IPS-20b (cell line): ENCODE measurements at regions not wholly inside any gene's neighbourhood (a gene's known extent, or its start where the extent isn't known, plus 50 kb on each side); places are given as distances from the start of the nearest gene placed in this dataset.
"Not testable (repeated sequence)": the region's sequence is repeated elsewhere in the genome, so short reads cannot be mapped to it uniquely, and the experiment has no call there.

ENCODE experiments used
- H3K27ac ChIP-seq: one replicate; pipeline ENCODE4 v1.5.1; 2013; ENCODE audit warnings: low read length
- H3K27me3 ChIP-seq: 2 replicates; pipeline ENCODE4 v1.6.1; 2013; ENCODE audit warnings: mild to moderate bottlenecking, low read length, inconsistent platforms; ENCODE audit not compliant: insufficient read depth
- H3K36me3 ChIP-seq: 2 replicates; pipeline ENCODE4 v1.6.1; 2013; ENCODE audit warnings: low read depth, mild to moderate bottlenecking, inconsistent platforms, low read length, moderate library complexity; ENCODE audit not compliant: insufficient read depth
- H3K4me1 ChIP-seq: 2 replicates; pipeline ENCODE4 v1.6.1; 2013; ENCODE audit warnings: mild to moderate bottlenecking, control low read depth, inconsistent platforms, low read length, moderate library complexity; ENCODE audit not compliant: insufficient read depth
- H3K4me3 ChIP-seq: 2 replicates; pipeline ENCODE4 v1.5.1; 2013; ENCODE audit warnings: mild to moderate bottlenecking, low read length, inconsistent platforms
- H3K9ac ChIP-seq: 2 replicates; pipeline ENCODE4 v1.6.1; 2013; ENCODE audit warnings: low read depth, mild to moderate bottlenecking, inconsistent platforms, low read length, moderate library complexity
- H3K9me3 ChIP-seq: 2 replicates; pipeline ENCODE4 v1.6.1; 2013; ENCODE audit warnings: mild to moderate bottlenecking, low read depth, low read length, inconsistent platforms; ENCODE audit not compliant: insufficient read depth

DNA sequence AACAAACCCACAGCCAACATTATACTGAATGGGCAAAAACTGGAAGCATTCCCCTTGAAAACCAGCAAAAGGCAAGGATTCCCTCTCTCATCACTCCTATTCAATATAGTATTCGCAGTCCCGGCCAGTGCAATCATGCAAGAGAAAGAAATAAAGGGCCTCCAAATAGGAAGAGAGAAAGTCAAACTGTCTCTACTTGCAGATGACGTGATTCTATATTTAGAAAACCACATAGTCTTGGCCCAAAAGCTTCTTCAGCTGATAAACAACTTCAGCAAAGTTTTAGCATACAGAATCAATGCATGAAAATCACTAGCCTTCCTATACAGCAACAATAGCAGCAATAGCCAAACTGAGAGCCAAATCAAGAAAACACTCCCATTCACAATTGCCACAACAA, 333.7 kb upstream of the EDIL3 start:
- H3K4me1 ChIP-seq = no peaks in the 10 kb centered on the region
- no peaks in the 10 kb centered on the region for H3K36me3 ChIP-seq
- H3K9me3 ChIP-seq = 0 out of 2 replicates have a peak, but pooled peaks cover 5% of the 10 kb centered on the region
- H3K27me3 ChIP-seq = no peaks in the 10 kb centered on the region
- H3K9ac ChIP-seq = no peak overlapping the region
- H3K4me3 ChIP-seq = no peak overlapping the region
- no peak overlapping the region for H3K27ac ChIP-seq

DNA sequence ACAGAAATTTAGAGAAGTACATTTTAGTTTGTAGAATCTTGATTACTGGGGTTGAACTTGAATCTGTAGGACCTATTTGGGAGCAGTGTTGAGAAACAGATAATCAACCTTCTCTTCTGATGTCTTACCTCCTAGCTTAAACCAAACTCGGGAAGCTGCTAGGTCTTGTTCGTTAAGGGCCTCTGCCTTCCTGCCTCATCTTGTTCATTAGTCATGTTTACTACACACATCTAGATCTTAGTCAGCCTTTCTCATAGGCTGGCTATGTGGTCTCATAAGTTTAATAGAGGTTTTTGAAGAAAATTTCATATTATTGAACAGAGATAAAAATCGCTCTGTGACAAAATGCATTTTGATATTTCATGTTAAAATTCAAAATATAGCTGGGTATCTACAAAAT, 331.0 kb upstream of the EDIL3 start:
- no peaks in the 10 kb centered on the region for H3K36me3 ChIP-seq
- no peak overlapping the region for H3K27ac ChIP-seq
- no peaks in the 10 kb centered on the region for H3K4me1 ChIP-seq
- H3K9me3 ChIP-seq = 0 out of 2 replicates have a peak, but pooled peaks cover 5% of the 10 kb centered on the region
- no peak overlapping the region for H3K9ac ChIP-seq
- no peak overlapping the region for H3K4me3 ChIP-seq
- H3K27me3 ChIP-seq = no peaks in the 10 kb centered on the region

DNA sequence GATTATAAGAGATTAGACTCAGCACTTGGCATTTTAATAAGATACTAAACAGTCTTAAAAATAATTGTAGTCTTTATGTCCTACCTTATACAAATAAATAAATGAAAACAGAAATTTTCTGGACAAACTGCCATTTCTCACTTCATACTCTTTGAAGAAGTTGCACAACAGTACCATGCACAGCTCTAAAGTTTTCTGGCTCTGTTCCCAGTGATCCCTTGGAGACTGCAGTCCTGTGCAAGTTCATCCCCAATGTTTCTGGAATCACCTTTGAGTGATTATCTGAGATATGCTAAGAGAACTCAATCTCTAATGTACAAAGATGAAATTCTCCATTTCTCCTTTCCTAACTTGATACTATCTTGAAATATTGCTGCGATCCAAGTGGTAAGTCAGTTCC, 330.4 kb upstream of the EDIL3 start:
- Histone ChIP-seq H3K36me3 (no peaks in the 10 kb centered on the region), H3K9me3 (0 out of 2 replicates have a peak, but pooled peaks cover 5% of the 10 kb centered on the region), H3K27me3 (no peaks in the 10 kb centered on the region), H3K9ac (no peak overlapping the region), H3K27ac (no peak overlapping the region), H3K4me3 (no peak overlapping the region), H3K4me1 (no peaks in the 10 kb centered on the region)

DNA sequence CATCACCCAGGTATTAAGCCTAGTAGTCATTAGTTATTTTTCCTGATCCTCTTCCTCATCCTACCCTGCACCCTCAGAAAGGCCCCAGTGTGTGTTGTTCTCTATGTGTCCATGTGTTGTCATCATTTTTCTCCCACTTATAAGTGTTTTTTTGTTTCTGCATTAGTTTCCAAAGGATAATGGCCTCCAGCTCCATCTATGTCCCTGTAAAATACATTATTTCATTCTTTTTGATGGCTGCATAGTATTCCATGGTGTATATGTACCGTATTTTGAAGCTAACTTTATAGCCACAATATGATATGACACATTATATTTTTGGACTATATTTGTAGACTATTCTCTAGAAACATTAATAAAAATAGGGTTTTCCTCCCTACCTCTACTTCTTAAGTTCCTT, 324.4 kb upstream of the EDIL3 start:
- Histone ChIP-seq H3K36me3 (no peaks in the 10 kb centered on the region), H3K27ac (no peak overlapping the region), H3K4me3 (no peak overlapping the region), H3K9me3 (no peaks in the 10 kb centered on the region; the same call in 1 of the 2 replicates), H3K27me3 (no peaks in the 10 kb centered on the region), H3K9ac (no peak overlapping the region), H3K4me1 (peaks cover under 1% of the 10 kb centered on the region; the same call in 1 of the 2 replicates)

DNA sequence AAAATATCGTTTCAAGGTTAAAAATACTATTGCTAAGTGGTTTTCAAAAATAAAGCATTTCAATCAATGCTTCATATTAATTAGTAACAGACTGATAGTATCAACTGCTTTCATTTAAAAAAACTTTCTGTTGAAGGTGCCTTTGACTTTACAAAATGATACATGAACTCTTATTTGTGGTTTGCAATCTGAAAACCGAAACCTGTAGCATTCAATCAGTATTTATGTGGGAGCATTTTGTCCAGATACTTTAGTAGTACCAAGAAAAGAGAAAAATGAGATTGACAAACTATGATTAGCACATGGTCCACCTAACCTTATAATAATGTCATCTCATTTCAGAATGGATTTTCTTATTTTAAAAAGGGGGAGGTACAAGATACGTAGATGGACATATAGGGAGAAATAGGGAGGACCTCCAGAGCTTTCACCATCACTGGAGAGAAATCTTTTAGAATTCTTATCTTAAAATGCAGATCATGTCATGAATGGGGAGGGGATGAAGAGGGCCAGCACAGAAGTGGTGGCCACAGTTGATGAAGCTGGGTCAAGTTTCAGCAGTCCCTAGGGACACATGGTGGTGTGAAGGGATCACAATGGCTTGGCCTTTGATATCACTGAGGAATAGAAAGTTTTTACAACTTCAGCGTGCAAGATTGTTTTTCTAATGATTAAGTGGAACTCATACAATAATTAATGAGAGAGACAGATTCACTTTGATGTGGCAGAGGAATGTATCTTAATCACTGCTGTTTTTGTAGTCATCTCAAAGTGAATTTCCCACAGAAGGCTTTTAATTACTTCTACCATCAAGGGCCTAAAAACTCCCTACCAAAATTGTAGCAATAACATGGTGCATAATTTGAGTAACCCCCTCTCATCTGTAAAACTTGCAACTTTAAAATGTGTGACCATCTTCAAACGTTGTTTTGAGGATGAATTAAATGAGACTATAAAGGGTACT, 322.3 kb upstream of the EDIL3 start:
- Histone ChIP-seq H3K4me1 (peaks cover 2% of the 10 kb centered on the region; the same call in 1 of the 2 replicates), H3K9me3 (no peaks in the 10 kb centered on the region; the same call in 1 of the 2 replicates), H3K9ac (no peak overlapping the region), H3K27me3 (no peaks in the 10 kb centered on the region), H3K36me3 (no peaks in the 10 kb centered on the region), H3K27ac (no peak overlapping the region), H3K4me3 (no peak overlapping the region)

DNA sequence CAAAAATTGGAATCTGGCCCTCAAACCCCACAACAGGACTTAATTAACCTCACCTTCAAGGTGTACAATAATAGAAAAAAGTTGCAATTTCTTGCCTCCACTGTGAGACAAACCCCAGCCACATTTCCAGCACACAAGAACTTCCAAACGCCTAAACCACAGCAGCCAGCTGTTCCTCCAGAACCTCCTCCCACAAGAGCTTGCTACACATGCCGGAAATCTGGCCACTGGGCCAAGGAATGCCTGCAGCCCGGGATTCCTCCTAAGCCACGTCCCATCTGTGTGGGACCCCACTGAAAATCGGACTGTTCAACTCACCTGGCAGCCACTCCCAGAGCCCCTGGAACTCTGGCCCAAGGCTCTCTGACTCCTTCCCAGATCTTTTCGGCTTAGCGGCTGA, 315.9 kb upstream of the EDIL3 start:
- H3K27me3 ChIP-seq, H3K27ac ChIP-seq, H3K9me3 ChIP-seq, H3K9ac ChIP-seq, H3K4me3 ChIP-seq, H3K36me3 ChIP-seq, H3K4me1 ChIP-seq: not testable (repeated sequence)

DNA sequence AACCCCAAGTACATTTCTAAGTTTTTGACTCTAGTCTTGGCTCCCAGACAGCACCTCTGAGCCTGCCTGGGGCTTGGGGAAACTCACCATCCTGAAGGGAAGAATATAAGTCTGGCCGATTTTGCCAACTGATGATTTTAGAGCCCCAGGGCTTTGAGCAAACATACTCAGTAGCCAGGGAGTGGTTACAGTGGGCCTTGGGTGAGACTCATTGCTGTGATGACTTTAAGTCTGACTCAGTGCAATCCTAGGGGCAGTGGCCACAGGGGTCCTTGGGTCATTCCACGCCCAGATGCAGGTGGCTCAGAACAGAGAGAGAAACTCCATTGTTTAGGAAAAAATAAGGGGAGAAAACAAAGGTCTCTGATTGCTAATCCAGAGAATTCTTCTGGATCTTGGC, 312.0 kb upstream of the EDIL3 start:
- H3K36me3 ChIP-seq = no peaks in the 10 kb centered on the region
- H3K4me1 ChIP-seq = 0 out of 2 replicates have a peak, but pooled peaks cover 3% of the 10 kb centered on the region
- H3K9ac ChIP-seq = no peak overlapping the region
- no peaks in the 10 kb centered on the region; the same call in 1 of the 2 replicates for H3K9me3 ChIP-seq
- no peak overlapping the region for H3K27ac ChIP-seq
- H3K4me3 ChIP-seq = no peak overlapping the region
- no peaks in the 10 kb centered on the region for H3K27me3 ChIP-seq

DNA sequence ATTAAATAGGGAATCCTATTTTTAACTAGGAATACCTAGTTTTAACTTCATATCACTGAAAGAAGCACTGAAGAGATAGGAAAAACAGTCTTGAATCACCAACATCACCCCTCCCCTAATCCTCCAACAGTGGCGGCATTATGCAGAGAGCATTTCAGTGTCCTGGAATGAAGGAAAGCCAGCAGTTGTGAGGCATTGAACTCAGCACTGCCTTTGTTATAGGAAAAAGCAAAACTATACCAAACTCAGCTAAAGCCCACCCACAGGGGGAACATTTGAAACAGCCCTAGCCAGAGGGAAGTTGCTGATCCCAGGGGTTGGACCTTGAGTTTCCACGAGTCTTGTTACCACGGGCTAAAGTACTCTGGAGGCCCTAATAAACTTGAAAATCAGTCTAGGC, 310.6 kb upstream of the EDIL3 start:
- no peak overlapping the region for H3K27ac ChIP-seq
- H3K4me1 ChIP-seq = 0 out of 2 replicates have a peak, but pooled peaks cover 3% of the 10 kb centered on the region
- no peaks in the 10 kb centered on the region for H3K36me3 ChIP-seq
- H3K4me3 ChIP-seq = no peak overlapping the region
- H3K27me3 ChIP-seq = no peaks in the 10 kb centered on the region
- H3K9me3 ChIP-seq = no peaks in the 10 kb centered on the region; the same call in 1 of the 2 replicates
- no peak overlapping the region for H3K9ac ChIP-seq

DNA sequence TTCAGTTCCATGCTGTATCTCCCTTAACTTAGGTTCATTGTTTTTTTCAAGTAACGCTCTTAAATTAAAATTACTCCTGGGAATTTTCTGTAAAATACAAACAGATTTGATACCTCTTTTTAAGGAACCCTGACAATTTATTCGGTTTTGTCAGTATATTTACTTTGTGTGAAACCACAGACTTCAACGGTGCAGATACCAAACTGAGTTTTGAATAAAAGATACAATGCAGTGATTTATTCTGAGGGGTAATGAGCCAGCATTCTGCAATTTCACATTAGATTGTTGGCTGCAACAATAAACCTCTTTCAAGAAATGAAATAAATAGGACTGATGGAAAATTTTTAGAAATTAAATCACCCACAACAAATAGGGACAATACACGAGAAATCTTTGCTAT, 308.6 kb upstream of the EDIL3 start:
- H3K27ac ChIP-seq = no peak overlapping the region
- H3K27me3 ChIP-seq = no peaks in the 10 kb centered on the region
- H3K9me3 ChIP-seq = no peaks in the 10 kb centered on the region
- no peak overlapping the region for H3K4me3 ChIP-seq
- H3K4me1 ChIP-seq = 0 out of 2 replicates have a peak, but pooled peaks cover 3% of the 10 kb centered on the region
- no peaks in the 10 kb centered on the region for H3K36me3 ChIP-seq
- H3K9ac ChIP-seq = no peak overlapping the region

DNA sequence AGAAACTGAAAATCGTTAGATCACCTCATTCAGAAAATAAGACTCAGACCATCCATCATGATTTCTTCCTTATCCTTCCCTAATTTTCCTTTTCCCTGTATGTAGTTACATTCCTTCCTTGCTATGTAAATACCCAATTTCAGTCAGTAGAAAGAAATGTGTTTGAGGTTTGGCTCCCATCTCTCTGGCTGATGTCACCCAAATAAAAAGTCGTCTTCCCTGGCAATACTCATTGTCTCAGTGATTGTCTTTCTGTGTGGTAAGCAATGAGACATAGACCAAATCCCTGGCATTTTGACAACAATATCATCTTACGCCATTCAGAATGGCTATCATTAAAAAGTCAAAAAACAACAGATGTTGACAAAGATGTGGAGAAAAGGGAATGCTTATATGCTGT, 303.9 kb upstream of the EDIL3 start:
- Histone ChIP-seq H3K27me3 (no peaks in the 10 kb centered on the region), H3K9ac (no peak overlapping the region), H3K36me3 (no peaks in the 10 kb centered on the region), H3K27ac (no peak overlapping the region), H3K4me1 (no peaks in the 10 kb centered on the region), H3K9me3 (no peaks in the 10 kb centered on the region), H3K4me3 (no peak overlapping the region)

DNA sequence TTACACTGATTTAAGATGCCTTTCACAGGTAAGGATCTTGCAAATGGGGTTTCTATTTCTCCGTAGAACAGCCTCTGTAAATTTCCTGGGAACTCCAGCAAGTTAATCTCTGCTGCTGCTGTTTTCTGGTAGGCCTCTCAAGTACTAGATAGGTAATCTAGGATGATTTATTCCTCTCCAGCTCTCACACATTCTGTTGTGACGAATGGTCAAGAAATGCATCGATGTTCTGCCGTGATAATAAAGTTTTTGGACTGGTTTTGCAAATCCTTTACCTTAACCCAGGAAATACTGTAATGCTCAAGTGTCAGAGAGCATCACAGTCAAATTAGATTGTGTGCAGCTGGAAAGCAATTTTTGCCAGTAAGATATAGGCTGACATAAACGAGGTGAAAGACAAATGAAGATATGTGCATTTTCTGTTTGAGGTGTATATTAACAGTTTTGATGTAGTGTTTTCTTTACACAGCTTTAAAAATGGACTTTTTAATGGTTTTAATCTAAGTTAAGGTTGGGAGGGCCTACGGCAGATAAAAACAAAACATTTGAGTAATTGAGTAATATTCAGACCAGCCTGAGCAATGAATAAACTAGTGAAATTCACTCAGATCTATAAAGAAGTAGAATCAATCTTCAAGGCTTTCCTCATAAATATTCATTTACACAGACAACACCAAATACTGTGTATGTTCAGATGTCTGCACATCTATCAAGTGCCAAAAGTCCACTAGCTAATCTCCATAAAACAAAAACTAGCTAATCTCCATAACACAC, 300.6 kb upstream of the EDIL3 start:
- Histone ChIP-seq H3K27ac (no peak overlapping the region), H3K4me1 (no peaks in the 10 kb centered on the region), H3K9ac (no peak overlapping the region), H3K9me3 (no peaks in the 10 kb centered on the region), H3K27me3 (no peaks in the 10 kb centered on the region), H3K36me3 (no peaks in the 10 kb centered on the region), H3K4me3 (no peak overlapping the region)
